ENCODE measurements at regions not wholly inside any gene's neighbourhood (a gene's known extent, or its start where the extent isn't known, plus 50 kb on each side); places are given as distances from the start of the nearest gene placed in this dataset.

- TF ChIP-seq CTCF (IDR thresholded peaks at IDR 0.05) (no peak), EP300 (IDR thresholded peaks at IDR 0.05) (no peak)
Observed at GRCh38 chr1:55428231-55428630, 213.1 kb upstream of the USP24 start.

Data from tibial nerve (tissue), 4 donors.